VCaP (cell line): ENCODE measurements at regions not wholly inside any gene's neighbourhood (a gene's known extent, or its start where the extent isn't known, plus 50 kb on each side); places are given as distances from the start of the nearest gene placed in this dataset.
"Not testable (repeated sequence)": the region's sequence is repeated elsewhere in the genome, so short reads cannot be mapped to it uniquely, and the experiment has no call there.

Experiments used
- H3K27ac ChIP-seq: fragments of 450-650 bp; 2 replicates; pipeline ENCODE4 v1.5.1; 2017
- TF ChIP-seq, protein P1 (sequence below): fragments of 450-650 bp; conservative IDR thresholded peaks from 2 replicates; pipeline ENCODE4 v1.5.1; 2017; ENCODE audit warnings: mild to moderate bottlenecking, moderate library complexity

DNA sequence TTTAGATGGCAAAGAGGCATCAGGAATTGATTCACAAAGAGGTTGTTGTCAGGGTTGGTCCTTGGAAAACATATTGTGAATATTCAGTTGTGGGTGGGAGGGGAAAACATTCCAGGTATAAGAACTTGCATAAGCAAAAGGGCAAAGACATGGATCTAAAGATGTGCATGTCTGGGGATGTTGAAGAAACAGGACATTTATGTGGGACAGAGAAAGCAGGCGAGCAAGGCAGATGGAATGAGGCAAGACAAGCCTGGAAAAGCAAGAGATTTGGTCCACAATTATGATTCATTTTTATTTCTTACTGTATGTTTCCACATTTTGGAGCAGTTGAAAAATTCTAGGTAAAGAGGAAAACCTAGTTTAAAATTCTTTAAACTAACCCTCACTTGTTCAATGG, 134.9 kb upstream of the CXXC4 start:
- TF ChIP-seq, protein P1, sequence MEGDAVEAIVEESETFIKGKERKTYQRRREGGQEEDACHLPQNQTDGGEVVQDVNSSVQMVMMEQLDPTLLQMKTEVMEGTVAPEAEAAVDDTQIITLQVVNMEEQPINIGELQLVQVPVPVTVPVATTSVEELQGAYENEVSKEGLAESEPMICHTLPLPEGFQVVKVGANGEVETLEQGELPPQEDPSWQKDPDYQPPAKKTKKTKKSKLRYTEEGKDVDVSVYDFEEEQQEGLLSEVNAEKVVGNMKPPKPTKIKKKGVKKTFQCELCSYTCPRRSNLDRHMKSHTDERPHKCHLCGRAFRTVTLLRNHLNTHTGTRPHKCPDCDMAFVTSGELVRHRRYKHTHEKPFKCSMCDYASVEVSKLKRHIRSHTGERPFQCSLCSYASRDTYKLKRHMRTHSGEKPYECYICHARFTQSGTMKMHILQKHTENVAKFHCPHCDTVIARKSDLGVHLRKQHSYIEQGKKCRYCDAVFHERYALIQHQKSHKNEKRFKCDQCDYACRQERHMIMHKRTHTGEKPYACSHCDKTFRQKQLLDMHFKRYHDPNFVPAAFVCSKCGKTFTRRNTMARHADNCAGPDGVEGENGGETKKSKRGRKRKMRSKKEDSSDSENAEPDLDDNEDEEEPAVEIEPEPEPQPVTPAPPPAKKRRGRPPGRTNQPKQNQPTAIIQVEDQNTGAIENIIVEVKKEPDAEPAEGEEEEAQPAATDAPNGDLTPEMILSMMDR, result no peak
- no peak overlapping the region for H3K27ac ChIP-seq

DNA sequence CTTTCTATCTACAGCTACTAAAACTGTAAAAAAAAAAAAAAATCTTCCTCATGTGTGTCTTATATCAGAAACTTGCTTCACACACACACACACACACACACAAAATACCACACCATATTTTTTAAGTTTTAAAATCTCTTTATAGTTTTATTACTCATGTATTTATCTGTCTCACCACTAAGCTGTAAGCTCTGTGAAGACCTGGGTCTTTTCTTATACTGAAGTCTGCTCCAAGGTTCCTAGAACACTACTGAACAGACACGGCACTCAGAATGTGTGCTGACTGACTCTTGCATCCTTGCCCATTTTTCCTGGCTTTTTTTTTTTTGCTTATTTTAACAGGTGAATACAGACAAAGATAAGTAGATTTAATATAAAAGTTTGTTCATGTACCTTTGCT, 135.6 kb upstream of the CXXC4 start:
- H3K27ac ChIP-seq, result no peak overlapping the region
- TF ChIP-seq, protein P1, result no peak

DNA sequence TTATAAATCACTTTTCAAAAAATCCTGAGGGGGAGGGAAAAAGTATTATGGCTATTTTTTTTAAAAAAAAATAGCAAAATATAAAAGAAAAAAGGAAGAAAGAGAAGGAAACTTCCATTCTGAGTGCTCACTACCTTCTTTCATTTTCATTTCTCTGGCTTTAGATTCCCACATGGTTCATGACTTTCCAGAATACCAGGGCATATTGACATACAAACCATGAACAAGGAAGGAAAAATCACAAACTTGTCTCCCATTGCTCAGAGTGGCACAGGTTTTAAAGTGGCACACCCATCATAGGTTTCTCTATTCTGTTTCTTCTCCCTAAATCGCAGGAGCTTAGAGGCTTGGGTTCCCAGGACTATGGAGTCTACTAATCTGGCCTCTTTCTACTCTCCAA, 136.3 kb upstream of the CXXC4 start:
- H3K27ac ChIP-seq, result no peak overlapping the region
- TF ChIP-seq, protein P1, result no peak

DNA sequence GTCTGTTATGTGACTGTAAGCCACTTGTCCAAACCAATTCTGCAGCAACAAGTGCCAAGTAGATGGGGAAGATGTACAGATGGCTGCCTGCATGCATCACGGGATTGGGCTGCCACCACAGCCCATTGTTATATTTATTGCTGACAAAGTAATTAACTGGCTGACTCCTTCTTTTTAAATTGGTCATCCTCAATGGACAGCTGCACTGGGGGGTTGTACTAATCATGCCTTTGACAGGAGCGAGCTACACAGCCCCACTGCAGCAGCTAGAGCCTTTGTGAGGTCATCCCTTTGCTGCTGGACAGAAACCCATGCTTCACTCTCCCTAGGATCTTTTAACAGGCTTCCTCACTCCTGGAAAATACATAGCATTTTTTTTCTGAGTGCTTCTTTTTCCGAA, 146.7 kb upstream of the CXXC4 start:
- TF ChIP-seq, protein P1, result no peak
- no peak overlapping the region for H3K27ac ChIP-seq

DNA sequence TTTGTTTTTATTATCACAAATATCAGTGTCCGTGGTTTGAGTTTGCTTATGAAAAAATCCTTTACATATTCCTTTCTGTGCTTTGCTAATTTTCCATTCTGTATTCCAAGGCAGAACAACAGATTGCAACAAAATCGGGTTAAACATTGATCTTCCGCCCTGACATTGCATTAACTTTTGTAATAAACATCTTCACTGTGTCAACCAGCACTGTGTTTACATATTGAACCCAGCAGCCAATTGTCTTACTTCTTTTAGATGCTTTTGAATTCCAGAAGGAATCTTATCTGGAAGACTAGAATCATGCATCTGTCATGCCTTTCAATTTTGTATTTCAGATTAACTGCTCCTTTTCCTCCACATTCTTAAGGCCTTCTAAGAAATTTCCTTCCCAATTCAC, 147.8 kb upstream of the CXXC4 start:
- H3K27ac ChIP-seq, result no peak overlapping the region
- TF ChIP-seq, protein P1, result no peak

DNA sequence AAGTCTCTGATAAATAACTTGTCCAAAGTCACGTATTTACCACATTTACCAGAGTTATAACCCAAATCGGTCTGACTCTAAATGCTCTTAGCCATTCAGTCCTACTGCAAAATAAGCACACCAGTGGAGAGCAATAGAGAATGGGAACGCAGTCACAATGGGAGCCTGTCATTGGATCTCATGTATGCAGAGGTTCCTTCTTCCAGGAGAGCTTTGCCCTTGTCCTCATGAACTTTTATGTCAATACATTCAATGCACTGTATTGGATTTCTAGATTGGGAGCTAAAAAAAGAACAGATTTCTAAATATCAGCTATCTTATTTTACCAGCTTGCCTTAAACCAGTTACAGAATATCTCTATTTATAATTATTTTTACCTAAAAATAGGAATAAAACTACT, 149.1 kb upstream of the CXXC4 start:
- no peak overlapping the region for H3K27ac ChIP-seq
- TF ChIP-seq, protein P1, result no peak

DNA sequence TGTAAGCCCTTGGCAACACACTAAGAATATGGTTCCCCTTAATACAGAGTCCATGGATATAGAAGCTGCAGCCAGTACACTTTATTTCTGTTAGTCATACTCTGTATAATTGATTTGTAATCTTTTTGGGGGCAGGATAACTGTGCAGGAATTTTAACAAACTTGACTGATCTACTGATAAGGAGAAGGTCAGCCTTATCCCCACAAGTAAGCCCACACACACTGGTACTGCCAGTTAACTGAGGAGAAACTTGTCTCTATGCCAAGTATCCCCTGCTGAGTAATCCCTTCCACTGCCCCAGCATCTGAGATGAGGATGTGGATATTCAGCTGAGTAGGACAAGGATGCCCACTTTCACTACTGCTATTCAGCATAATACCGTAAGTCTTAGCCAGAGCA, 154.9 kb upstream of the CXXC4 start:
- H3K27ac ChIP-seq, result no peak overlapping the region
- TF ChIP-seq, protein P1, result no peak

DNA sequence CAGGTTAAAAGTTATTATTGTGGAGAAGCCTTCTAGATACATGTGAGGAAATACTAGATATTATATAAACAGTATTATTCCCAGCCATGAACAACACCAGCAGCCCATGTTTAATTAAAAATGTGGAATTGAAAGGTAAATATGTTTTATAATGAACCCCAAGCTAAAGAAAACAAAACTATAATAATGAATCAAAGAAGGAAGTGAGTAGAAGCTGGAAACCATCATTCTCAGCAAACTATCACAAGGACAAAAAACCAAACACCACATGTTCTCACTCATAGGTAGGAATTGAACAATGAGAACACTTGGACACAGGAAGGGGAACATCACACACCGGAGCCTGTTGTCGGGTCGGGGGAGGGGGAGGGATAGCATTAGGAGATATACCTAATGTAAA, 167.6 kb upstream of the CXXC4 start:
- not testable (repeated sequence) for H3K27ac ChIP-seq
